EL (cell line): ENCODE measurements at regions not wholly inside any gene's neighbourhood (a gene's known extent, or its start where the extent isn't known, plus 50 kb on each side); places are given as distances from the start of the nearest gene placed in this dataset.

Source experiments
- DNase-seq: peaks from one replicate; pipeline ENCODE4 v3.0.0-alpha.2; 2016

DNA sequence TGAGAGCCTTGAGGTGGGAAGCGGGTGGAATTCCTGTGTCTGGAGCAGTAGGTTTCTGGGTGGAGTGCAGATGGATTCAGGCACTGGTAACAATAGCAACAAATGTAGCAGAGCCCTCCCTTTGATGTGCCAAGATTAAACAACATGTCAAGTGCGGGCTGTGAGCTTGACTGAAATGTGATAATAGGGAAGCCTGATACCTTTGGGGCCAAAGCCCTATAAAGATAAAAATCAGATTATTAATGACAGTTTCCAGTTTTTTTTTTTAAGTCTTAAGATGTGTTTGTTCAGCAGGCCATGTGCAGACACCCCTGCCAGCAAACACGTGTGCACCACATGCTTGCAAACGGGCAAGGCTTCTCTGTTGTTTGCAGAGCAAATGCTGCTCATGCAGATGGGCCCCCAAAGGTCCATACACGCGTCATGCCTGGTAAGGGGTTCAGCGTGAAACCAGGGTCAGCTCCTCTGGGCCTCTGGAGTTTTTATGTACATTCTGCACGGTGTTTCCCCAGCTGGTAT lies 193.2 kb downstream of the GADD45G start:
- no peak for DNase-seq

DNA sequence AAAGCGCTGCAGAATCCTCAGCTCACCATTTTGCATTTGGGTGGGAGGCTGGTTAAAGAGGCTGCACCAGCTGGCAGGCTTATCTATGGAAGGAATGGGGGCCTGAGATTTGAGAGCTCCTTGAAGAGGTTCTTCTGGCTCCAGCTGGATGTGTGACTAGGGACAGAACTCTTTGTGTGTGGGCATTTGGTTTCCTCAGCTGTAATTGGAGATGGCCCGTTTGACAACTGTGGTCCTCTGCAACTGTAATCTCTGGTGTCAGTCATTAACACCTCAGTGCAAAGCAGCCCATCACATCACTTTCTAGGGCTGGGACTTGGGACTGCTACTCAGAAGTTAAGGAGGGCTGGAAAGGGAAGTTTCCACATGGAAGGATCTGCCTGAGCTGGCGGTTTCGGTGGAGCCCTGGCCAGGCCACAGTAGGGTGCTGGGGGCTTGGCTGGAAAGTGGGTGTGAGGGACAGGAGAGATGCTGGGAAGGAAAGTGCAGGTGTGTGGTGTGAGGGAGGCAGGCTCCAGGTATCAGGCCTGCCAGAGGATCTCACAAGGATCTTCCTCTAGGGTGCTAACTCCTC lies 193.8 kb downstream of the GADD45G start:
- no peak for DNase-seq

DNA sequence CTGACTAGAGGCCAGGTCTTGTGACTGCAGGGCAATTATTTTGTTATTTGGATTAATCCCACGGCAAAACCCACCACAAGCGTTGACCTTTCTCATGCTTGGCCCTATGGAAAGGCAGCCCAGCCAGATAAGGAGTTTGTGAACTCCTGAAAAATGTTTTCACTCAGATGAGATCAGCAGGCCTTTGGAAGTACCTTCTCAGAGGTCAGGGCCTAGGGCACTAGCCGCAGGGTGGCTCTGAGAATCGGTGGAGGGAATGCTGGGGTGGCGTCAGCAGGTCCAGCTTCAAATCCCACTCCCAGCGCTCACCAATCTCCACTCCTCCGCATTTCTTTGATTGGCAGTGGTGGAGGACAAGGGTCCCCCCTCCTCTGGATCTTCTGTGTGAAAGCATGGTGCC lies 194.4 kb downstream of the GADD45G start:
- DNase-seq = no peak

DNA sequence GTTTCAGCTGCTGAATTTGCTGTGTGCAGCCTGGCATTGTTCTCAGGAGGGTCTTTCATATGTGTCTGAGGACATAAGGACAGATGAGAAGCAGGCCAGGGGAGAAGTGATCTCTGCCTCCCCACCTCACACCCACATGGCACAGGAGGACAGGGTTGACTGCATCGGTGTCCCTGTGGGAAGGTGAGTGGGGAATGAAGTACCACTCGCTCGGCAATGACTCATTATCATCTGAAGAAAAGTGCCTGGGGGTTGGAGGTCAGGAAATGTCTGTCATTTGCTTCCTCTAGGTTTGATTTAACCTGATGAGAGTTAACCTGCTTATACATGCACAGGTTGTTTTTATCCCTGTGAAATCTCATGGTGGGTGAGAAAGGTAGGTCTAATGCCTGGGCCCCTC lies 195.0 kb downstream of the GADD45G start:
- no peak for DNase-seq

DNA sequence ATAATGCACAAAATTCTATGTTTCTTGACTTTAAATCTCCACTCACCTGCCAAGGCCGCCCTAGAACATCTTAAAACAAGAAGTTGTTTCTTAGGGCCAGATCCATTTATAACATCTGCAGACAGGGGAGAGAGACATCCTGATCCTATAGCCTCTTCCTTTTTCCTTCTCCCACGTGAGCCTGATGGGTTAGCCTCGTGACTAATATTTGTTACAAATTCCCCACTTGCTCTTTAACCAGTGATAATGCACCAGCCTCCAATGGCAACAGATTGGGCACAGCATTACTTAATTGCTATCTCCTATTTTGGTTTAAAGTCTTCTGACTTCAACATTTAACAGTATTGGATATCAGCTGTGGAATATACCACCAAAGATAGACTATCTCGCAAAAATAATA lies 196.5 kb downstream of the GADD45G start:
- DNase-seq = no peak

DNA sequence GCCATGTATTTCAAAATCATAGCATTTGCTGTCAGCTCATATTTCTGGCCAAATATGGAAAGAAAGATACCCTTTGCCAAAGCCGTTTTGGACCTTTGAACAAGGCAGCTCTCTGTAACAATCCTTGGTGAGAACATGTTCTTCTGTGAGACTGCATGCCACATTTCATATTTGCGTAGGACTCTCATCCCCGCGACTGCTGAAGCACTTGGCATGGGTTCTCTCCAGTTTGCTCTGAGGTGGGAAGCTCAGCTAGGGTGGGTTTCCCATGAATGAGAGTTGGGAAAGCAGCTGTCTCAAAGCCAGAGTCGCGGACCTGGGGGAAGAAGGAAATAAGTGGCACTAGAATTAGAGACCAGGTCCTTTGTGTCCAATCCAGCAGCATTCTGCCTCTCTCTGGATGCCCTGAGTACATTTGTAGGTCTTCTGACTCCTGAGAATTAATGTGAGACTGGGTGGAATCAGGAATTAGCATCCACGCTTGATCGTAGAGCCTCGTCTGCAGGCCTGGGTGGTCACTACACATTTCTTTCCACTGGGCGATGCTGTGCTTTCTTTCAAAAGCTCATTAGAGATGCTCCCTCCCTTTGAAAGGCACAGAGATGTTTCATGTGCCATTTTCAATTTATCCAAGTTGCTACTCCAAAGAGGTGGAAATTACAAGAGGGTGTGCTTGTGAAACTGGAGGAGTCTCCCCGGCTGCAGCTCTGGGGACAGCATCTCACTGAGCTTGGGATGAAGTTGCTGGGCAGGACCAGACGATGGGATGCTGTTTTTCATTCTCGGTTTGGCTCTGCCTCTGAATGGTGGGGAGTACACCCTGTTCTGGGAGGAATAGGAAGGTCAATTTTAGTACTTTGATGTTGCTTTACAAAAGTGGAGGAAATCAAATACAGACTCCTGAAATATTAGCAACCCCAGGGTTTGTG lies 197.2 kb downstream of the GADD45G start:
- no peak for DNase-seq

DNA sequence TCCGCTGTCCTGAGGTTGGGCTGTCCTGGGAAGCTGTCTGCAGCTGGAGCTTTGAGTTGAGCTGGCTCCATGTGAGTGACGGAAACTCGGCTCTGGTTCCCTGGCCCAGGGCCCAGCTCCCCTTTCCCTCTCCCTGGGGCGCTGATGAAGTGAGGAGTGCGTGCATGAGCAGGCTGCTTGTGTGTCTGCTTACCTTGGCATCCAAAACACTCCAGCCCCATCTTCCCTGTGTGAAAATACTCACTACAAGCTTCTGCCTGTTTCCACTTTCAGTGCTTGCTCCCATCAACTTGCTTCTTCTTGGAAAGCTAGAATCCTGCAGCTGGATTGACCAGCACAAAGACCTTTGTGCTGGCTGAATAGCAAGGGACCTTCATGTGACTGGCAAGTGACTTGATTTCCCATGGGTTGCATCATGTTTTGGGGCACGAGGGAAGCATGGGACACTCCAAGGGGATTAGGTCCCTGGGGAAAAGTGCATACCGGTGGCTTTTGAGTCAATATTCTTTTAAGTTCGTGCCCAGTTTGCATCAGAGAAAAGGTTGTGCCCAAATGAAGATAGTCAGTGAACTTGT lies 198.1 kb downstream of the GADD45G start:
- DNase-seq = no peak

DNA sequence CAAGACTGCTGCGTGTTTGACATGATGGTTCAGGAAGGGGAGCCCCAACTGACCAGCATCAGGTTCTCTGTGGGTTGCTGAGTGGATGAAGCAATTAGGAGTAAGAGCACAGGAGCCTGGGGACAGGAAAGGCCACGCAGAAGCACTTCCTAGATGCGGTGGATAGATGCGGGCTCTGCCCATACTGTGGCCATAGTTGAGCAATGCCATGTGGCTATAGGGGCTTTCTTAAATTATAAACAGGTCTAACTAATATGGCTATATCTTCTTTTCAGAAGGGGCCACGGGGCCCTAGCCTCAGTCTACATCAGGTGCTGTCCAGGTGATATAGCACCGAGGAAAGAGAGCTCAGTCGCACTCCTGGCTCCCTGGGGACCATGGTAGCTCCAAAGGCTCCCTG lies 198.6 kb downstream of the GADD45G start:
- DNase-seq = no peak

DNA sequence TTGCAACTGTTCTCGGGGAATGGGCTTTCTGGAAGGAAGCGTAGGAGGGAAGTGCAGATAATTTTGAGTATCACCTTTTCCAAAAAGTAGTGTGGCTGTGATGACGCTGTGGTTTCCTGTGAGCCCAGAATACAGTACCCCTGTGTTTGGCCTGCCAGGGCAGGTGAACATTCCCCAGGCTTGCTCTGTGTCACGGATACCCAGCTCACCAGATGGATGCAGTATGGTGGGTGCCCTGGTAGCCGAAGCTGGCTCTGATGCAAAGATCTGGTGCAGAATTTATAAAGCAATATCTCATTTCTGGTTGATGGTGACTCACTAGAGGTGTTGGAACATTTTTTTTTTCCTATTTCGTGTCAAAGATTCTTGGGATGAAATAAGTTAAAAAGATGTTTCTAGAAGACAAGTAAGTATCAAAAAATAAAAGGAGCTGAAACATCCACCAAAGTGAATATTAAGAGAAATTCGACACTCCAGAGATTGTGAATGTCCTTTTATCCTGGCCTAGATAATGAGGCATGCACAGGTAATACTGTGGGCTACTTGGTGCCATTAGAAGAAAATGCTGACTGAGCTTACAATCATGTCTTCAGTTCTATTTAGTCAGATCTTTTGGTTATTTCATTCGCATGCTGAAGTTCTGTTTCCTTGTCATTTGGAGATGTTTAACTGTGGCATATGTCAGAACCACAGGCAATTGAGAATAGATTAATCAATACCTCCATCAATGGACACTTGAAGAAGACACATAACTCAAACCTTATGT lies 200.1 kb downstream of the GADD45G start:
- no peak for DNase-seq

DNA sequence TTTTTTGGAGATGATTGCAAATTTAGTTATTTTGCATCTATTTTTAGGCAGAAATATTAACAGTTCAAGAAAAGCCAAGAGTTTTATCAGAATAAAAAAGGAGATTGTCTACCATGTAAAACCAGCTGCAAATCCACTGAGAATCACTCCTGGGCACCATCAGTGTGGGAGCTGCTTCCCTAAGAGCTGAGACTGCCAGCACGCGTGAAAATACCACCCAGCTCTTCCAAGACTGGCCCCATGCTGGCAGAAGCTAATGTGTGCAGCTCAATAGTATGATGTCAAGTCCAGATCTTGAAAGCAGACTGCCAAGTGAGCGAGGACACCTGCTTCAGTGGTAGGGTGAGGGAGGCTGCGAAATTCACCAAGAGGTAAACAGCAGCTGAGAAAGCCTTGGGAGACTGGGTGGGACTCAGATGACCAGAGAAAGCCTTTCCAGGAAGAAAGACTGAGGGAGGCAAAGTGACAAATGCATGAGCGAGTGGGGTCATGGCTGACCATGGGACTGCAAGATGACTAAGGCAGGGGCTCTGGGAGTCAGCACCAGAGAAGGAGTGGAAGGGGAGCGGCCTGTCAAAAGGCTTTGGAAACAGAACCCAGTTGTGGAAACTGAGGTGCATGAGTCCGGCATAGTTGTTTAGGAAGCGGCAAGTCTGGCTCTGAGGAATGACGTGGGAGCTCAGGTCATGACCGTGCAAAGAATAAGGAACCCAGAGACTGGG lies 200.9 kb downstream of the GADD45G start:
- DNase-seq = no peak

DNA sequence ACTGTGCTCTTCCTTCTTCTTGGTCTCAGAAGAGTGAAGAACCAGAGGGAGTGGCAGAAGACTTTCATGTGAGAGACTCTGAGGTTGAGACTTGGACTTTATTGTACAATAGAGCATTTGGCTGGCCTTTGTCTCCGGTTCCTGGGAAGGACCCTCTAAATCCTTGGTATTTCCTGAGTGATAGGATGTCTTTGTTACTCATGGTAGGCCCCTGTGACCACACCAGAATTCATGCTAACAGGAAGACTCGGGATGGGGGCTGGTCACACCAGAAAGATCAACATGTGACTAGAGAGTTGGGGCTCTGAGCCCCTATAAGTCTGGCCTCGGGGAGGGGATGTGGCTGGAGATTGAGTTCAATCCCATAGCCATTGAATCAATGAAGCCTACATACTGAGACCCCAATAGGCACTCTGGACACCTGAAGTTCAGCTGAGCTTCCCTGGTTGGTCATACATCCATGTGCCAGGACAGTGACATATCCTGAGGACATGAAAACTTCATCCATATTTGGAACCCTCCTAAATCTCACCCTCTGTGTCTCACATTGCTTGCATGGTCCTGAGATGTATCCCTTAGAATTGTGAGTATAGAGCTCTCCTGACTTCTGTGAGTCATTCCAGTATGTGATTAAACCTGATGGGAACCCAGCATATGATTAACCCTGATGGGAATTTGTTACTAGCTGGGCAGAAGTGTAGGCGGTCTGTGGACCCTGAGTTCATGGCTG lies 201.7 kb downstream of the GADD45G start:
- no peak for DNase-seq

DNA sequence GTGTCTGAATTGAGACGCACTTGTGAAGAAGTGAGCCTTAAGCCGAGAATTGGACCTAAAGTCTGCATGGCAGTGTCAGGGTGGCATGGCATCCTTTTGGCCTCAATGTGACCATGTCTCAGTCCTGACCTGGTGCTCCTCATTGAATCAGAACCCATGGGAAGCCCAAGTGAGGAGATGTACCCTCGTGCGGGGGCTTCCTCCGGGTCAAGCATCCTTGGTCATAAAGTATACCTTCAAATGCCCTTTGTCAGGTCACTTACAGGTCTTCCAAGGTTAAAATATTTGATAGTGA lies 202.2 kb downstream of the GADD45G start:
- no peak for DNase-seq

DNA sequence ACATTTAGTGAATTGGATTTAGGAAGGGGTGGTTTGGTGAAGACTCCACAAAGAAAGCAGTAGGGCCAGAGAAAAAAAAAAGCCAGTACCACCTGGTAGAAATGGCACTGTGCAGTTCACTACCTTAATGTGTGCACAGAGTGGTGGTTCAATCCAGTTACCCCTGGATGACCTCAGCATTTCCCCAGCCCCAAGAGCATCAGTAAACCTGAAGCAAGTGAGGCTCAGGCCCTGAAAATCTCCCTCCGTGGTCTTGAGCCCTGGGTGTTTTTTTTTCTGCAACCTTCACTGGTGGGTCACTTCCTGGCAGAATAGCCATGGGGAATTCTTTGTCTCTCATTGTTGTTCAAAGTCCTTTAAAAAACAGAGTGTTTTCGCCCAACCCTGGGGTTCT lies 202.9 kb downstream of the GADD45G start:
- no peak for DNase-seq

DNA sequence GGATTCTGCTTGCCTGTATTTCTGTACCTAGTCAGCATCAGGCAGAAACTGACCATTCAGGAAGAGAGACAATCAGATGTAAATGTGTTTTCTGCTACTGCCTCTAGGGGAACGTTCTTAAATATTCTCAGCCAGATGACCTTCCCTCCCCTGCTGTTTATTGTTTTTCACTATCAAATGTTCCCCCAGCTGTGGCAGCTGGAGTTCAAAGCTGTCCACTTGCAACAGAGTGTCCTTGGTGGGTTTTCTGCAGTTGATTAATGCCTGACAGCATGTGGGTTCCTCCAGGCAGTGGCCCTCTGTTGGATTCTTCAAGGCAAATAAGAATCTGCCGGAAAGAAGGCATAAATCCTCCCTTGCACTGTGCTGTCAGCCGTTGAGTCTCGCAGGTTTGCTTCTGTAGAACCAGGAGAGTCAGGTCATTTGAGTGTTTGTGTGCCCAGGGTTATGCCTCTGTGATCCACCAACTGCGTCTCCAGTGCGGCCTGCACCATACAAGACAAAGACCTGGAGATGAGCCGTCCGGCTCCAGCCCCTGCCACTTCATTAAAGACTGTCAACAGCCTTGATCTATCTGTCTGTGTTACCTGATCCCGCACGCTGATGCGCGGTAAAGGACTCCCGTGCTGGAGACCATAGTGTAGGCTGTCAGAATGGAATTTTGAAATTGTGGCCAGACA lies 203.4 kb downstream of the GADD45G start:
- no peak for DNase-seq

DNA sequence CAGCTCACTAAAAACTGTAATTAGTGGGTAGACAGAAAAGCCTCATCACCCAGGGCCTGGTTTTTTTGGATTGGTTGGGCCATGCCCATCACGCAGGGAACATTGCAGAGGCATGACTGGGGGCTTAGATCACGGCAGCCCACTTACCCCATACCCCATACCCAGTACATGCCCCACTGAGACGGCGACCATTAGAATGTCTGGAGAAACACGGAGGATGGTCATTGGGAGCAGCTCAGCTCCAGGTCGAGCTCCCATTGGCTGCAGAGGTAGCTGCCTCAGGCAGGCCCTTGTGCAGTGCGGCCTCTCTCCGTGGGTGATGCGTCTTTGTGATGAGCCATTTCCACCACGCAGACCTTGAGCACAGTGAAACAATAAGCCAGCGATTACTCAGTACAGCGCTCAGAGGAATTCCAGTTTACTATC lies 204.0 kb downstream of the GADD45G start:
- DNase-seq = no peak

DNA sequence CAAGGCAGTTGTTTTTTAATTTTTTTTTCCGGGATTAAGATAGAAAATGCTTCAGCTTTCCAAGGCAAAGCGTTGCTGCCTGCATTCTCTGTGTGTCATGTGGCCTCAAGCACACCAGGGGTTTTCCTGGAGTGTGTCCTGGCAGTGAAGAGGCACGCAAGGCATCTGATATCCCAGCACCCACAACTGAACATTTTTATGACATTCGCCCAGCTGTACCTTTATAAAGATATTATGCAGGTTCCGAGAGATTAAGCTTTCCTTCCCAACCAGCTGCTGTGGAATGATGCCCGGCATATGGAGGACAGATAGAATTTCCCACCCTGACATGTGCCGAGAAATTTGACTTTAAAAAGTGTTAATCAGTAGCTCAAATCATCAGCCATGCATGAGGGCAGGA lies 205.6 kb downstream of the GADD45G start:
- no peak for DNase-seq

DNA sequence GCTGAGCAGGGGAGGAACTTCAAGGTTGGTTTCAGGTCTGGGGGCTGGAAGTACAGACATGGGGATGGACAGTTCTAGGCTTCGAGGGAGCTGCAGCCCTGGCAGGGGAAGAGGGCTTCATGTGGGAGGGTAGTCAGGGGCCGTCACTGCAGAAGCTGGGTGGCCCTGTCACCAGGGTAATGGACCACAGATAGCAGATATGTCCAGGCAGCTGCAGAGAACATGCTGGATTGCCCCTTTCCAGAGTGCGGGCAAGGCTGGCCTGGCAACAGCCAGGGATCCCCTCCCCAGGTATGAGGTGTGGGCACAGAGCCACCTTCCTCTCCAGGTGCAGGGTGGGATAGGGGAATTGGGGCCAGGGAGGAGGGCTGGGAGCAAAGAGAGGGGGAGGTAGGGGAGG lies 206.5 kb downstream of the GADD45G start:
- no peak for DNase-seq

DNA sequence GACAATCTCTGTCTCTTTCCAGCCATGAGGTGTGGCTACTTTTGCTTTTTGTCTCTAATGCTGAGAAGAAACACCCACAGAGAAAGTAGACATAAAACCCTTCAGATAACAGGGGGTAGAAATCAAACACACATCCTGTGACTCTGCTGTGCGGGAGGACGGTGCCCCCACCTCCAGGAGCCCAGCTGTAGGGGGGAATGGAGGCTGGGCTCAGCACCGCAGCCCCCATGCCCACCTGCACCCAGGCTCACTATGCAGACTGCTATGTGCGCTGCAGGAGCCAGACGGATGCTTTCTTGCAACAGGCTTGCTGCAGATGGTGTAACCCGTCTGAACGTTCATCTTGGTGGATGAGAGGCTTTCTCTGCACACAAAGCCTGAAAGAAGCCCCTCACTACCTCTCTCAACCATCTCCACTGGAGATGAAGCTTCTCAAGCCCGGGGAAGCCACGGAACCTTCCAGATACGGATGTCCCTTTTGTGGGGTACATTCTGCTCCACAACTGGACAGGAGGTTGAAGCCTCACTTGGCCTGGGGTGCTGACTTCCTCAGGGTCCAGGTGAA lies 207.2 kb downstream of the GADD45G start:
- DNase-seq = no peak

DNA sequence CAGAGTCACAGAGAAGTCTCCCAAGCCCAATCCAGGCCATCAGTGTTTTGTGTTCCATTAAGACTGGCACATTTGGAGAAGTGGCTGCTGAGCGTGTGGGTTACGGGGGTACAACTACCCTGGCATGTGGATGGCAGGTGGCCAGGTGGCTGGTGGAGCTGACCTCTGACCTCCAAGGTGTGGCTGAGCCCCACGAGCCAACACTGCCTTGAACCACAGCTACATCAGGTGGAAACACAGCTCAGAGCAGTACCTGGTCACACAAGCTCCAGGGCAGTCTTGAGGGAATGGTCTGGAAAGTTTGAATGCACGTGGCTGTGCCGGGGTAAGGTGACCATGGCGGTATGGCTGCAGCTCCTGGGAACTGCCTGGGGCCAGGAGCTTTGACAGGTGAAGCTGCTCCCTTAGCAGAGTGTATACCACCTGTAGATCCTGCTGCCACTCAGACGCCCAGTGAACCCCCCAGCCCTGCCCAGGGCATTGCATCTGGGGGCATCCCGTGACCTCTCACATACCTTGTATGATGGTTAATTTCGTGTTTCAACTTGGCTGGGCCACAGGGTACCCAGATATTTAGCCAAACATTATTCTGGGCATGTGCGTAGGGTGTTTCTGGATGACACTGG lies 207.9 kb downstream of the GADD45G start:
- DNase-seq = no peak

DNA sequence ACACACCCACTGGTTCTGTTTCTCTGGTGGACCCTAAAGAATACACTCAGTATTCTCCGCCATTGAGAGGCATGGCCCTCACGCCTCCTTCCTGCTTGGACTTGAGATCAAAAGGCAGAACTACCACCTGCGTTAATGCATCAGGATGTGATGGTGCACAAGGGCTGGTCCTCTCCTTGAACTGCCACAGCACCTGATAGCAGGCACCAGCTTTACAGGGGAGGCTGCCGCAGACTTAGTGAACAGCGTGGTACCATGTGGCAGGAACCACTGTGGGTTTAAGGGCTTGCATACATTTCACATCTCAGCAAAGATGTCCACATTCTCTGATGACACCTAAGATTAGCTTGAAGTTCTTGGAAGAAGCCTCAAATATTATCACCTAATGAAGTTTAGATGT lies 208.7 kb downstream of the GADD45G start:
- no peak for DNase-seq
